EH (cell line): ENCODE measurements at regions not wholly inside any gene's neighbourhood (a gene's known extent, or its start where the extent isn't known, plus 50 kb on each side); places are given as distances from the start of the nearest gene placed in this dataset.
"Not testable (repeated sequence)": the region's sequence is repeated elsewhere in the genome, so short reads cannot be mapped to it uniquely, and the experiment has no call there.

Experiments
- DNase-seq: peaks from one replicate; pipeline ENCODE4 v3.0.0-alpha.2; 2015; ENCODE audit warnings: low read depth

DNA sequence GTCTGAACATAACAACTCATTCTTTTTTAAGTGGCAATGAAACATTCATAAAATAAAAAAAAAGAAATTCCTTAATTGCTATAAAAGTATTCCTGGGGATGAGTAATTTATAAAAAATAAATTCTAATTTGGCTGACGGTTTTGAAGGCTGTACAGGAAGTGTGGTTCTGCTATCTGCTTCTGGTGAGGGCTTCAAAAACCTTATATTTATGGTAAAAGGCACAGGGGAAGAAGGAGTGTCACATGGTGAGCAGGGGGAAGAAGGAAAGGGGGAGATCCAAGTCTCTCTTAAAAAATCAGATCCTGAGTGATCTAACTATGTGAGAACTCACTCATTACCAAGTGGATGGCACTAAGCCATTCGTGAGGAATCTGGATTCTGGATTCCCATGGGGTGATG, 539.0 kb downstream of the GOLGA6L6 start:
- DNase-seq = not testable (repeated sequence)

DNA sequence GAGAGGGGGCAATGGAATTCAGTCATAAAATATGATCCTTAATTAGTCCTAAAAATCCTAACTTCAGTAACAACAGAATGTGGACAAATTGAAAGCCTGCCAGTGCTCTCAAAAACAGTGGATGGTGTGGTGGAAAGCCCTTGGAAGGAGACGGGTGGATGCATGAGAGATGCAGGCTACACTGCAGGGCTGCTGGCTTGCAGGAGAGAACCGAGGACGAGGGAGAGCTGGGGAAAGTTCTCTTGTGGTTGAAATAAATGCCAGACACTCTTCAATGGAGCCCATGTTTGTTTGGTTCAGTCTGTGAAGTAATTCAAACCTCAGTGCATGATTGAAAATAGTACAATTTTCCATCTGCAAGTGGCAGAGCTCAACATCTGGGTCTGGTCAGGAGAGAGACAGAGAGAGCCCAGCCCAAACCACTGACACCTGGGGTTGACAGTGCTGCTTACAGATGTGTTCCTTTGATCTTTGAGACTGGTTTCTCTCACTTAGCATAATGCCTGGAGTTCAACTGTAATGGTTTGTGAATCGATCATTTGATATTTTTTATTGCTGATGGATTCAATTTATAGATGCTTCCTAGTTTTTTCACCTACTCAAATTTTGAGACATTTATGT, 544.9 kb downstream of the GOLGA6L6 start:
- not testable (repeated sequence) for DNase-seq

DNA sequence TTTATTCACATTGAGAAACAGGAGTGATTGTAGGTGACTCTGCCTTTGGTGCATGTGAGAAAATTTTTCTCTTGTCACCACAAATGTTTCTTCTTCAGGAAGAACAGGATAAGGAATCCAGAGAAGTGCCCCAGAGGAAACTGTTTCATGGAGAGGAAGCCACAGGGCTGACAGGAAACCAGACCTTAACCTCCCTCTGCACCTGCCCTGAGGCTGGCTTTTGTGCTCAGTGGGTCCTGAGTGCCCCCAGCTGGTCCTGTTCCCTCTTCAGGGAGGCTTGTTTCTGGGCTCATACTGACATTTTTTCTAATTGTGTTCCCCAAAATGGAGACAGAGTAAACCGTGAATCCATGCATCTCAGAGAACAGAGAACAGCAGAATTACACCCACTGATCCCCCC, 546.3 kb downstream of the GOLGA6L6 start:
- DNase-seq = not testable (repeated sequence)

DNA sequence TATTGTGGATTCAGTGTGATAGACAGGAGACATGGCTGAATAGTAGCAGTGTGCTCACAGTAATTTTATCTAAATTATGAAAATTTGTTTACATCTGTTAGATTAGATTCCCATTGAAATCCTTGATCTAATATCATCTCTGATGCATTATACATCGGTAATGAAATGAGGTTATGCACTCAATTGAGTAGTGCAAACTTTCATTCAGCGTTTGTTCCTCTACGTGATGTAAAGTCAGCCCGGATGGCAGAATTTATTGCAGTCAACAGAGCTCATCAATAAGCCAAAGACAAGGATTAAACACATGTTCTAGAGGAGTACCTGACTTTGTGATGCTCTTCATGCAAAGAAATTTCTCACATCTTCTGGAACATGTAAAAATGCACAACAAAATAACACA, 549.2 kb downstream of the GOLGA6L6 start:
- no peak for DNase-seq

DNA sequence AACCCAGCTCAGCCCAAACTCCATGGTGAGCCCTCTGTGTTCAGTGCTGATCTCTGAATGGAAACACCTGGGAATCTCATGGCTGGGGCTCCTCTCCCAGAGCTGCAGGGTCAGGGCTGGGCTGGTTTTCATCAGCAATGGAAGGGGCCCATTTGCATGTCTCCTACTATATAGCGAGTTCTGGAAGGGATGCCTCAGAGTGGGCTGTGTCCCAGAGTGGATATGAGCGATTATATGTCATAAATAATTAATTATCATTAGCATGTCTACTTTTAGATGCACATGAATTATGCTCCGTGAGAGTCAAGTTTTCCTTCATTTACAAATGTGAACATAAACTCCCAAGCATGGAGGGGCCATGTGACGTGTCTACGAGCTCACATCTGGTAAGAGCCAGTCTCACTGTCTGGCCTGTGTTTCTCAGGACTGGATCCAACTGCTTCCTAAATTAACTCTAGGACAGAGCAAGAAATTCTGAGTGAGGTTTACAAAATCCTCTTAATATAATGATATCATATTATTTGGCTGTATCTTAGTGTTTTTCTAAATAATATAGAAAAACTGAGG, 553.4 kb downstream of the GOLGA6L6 start:
- DNase-seq = no peak

DNA sequence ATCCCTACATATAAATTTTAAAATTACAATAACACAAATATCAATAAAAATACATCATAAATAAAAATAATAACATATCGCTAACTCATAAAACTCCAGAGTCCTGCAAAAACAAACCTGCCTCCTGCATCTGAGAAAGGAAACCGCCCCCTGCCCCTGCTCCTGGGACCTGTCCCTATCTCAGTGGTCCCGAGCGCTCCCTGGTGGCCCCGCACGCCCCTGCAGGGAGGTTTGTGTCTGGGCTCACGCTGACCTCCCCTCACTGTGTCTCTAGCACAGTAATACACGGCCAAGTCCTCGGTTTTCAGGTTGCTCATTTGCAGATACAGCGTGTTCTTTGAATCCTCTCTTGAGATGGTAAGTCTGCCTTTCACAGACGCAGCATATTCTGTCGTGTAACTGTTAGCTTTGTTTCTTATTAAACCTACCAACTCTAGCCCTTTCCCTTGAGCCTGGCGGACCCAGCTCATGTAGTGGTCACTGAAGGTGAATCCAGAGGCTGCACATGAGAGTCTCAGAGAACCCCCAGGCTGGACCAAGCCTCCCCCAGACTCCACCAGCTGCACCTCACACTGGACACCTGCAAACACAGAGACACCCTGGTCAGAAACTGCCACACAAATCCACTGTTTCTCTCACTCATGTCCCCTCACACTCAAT, 554.1 kb downstream of the GOLGA6L6 start:
- DNase-seq = no peak

DNA sequence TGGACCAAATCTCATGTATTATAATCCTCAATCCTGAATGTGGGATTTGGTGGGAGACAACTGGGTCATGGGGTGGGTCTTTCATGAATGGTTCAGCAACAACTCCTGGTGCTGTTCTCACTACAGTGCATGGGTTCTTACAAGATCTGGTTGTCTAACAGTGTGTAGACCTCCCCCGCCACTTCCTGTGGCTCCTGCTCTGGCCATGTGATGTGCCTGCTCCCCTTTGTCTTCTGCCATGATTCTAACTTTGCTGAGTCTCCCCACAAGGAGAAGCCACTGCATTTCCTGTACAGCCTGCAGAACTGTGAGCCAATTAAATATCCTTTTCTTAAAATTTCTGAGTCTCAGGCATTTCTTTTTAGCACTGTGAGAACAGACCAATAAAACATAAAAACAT, 557.5 kb downstream of the GOLGA6L6 start:
- no peak for DNase-seq

DNA sequence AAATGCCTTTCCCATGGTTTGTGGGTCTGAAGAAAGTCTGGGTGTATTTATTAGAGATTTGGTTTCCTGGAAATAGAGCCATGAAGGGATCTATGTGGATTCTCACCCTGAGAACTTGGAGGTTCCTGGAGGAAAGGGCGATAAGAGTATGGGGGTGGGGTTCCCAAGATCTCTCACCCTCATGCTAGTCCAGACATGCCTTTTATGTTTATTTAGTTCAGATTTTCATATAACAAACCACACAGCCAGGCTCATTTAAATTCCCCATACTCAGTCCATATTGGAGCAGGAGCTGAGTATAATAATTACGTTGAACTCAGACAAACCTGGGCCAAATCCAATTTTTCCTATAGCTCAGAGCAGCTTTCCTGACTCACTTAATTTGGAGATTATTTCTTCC, 566.6 kb downstream of the GOLGA6L6 start:
- DNase-seq = no peak

DNA sequence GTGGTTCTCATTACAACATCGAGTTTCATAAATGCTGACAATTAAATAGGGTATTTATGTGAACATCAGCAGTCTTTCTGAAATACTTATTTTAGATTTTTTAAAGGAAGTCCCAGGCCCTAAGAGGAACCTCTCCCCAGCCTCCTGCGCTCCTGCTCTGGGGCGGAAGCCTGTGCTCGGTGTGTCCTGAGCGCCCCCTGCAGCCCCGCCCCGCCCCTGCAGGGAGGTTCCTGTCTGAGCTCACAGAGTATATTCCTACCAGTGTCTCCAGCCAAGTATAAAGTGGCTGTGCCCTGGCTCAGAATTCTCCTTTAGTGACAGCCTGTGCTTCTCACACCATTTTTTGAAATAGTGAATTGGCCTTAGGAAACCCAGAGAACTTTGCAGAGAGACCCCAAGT, 567.9 kb downstream of the GOLGA6L6 start:
- no peak for DNase-seq

DNA sequence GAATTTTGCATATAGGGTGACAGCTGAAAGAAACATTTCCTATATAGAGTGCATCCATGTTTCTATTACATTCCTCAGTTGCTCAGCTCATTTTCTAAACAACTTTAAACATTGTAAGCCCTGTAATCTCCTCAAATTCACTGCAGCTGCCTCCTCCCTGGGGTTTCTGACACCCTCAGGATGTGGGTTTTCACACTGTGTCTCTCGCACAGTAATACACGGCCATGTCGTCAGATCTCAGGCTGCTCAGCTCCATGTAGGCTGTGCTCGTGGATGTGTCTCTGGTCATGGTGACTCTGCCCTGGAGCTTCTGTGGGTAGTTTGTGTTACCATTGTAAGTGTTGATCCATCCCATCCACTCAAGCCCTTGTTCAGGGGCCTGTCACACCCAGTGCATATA, 569.0 kb downstream of the GOLGA6L6 start:
- not testable (repeated sequence) for DNase-seq

DNA sequence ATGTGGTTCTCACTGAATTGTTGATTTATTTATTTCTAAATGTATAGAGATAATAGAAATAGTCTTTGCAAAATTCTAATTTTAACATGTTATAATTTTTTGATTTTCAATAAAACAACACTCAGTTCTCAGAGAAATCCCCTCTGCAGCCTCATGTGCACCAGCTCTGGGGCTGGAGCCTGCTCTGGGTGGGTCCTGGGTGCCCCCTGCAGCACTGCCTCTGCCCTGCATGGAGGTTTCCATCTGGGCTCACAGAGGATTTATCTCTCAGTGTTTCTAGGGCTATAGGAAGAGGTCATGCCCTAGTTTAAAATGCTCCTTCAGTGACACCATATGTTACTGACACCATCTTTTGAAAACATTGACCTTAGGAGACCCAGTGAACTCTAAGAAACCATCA, 576.0 kb downstream of the GOLGA6L6 start:
- DNase-seq = not testable (repeated sequence)

DNA sequence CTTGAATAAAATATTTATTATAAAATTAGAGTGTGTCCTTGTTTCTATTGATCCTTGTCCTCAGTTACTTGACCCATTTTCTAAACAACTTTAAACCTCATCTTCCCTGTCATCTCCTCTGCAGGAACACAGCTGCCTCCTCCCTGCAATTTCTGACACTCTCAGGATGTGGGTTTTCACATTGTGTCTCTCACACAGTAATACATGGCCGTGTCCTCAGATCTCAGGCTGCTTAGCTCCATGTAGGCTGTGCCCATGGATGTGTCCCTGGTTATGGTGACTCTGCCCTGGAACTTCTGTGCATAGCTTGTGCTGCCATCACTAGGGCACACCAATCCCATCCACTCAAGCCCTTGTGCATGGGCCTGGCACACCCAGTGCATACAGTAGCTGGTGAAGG, 577.1 kb downstream of the GOLGA6L6 start:
- DNase-seq = not testable (repeated sequence)

DNA sequence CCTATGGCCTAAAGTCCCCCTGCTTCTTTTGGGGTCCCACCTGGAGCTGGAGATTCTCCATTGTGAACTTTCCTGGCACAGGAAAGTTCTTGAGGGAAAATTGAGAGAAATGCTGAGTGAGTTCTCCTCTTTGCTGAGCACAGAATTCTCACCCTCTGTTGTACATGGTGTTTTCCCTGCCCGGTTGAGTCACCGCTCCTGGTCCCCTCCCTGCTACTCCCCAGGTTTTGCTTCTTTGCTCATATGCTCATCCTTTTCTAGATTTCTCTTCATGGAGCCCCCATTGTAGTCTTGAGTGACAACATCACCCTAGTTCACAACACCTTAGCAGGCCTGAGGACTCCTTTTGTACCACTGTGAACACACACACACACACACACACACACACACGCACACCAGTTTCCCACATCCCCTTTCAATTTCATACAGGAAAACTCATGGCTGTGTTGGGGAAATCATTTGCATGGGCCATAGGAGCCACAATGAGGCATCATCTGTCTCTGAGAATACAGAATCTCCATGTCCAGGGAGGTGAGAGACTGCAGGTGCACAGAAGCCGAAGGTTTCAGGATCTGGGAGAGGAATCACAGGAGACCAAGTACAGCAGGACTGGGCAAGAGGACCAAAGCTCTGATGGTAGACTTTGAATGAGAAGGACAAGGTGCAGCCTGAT, 585.3 kb downstream of the GOLGA6L6 start:
- no peak for DNase-seq

DNA sequence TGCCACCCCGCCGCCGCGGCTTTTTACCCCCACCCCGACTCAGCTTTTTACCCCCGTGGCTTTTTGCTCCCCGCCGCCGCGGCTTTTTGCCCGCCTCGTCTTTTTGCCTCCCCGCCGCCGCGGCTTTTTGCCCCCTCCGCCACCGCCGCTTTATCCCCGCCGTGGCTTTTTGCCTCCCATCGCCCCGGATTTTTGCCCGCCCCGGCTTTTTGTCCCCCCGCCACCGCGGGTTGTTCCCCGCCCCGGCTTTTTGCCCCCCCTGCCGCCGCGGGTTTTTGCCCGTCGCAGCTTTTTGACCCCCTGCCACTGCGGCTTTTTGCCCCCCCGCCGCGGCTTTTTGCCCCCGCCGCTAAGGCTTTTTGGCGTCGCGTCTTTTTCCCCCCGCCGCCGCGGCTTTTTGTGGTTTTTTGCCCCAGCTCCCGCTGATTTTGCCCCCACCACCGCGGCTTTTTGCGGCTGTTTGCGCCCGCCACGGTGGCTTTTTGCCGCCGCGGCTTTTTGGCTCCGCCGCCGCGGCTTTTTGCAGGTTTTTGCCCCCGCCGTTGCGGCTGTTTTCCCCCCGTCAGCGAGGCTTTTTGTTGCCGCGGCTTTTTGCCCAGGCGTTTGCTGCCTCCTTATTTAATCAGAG, 597.2 kb downstream of the GOLGA6L6 start:
- no peak for DNase-seq

DNA sequence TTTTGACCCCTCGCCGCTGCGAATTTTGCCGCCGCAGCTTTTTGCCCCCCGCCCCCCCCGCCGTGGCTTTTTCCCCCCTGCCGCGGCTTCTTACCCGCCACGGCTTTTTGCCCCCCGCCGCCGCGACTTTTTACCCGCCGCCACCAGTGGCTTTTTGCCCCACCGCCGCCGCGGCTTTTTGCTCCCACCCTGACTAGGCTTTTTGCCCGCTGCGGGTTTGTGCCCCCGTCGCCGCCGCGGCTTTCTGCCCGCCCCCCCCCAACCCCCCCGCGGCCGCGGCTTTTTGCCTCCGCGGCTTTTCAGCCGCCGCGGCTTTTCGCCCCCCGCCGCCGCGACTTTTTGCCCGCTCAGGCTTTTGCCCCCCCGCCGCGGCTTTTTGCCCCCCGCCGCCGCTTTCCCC, 598.1 kb downstream of the GOLGA6L6 start:
- no peak for DNase-seq

DNA sequence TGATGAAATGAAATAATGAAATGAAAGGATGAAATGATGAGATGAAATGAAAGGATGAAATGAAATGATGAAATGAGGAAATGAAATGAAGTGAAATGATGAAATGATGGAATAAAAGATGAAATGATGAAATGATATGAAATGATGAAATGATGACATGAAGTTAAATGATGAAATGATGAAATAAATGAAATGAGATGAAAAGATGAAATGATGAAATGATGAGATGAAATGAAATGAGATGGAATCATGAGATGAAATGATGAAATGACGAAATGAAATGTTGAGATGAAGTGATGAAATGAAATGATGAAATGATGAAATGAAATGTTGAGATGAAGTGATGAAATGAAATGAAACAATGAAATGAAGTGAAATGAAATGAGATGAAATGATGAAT, 638.3 kb downstream of the GOLGA6L6 start:
- DNase-seq = not testable (repeated sequence)

DNA sequence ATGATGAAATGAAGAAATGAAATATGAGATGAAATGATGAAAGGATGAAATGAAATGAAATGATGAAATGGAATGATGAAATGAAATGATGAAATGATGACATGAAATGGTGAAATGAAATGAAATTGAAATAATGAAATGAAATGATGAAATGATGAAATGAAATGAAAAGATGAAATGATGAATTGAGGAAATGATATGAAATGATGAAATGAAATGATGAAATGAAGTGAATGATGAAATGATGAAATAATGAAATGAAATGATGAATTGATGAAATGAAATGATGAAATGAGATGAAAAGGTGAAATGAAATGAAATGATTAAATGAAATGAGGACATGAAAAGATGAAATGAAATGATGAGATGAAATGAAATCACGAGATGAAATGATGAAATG, 639.2 kb downstream of the GOLGA6L6 start:
- not testable (repeated sequence) for DNase-seq

DNA sequence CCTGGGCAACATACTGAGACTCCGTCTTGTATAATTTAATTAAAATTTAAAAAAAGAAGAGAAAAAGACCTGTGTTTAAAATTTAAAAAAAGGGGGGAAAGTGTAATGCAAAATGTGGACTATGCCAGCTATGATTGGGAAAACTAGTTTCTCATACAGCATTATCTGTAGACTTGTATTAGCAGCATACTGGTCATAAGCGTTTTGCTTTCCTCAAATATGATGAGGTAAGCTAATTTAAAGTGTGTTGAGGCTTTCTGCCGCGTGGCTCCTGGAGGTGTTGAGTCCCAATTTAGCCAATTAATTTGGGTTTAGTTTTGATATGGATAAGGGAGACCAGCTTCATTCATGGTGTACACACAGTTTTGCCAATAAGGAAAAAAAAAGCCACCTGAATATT, 640.2 kb downstream of the GOLGA6L6 start:
- not testable (repeated sequence) for DNase-seq

DNA sequence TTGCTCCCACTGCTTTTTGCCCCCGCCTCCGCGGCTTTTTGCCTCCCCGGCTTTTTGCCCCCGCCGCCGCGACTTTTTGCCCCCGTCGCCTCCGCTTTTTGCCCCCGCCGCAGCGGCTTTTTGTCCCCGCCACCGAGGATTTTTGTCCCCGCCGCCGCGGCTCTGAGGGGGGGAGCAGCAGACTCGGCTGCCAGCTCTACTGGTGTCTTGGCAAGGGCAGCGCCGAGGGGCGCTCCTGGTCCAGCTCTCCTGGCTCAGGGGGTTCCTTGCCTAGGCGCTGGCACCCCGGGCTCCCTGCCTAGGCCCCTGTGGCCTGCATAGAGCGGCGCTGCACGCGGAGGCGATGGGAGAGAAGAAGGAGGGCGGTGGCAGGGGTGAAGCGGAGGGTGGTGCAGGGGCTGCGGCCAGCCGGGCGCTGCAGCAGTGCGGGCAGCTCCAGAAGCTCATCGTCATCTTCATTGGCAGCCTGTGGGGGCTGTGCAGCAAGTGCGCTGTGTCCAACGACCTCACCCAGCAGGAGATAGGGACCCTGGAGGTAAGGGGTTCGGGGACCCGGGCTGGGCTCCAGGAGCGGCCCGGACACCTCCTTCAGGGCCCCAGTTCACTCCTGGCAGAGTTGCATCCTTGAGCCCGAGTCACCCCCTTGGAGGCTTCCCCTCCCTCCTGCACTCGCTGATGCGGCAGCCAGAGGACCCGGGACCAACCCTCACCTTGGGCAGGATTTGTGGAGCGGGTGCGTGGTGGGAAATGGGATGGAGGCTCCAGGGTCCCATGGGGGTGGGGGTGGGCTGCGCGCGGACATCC, 642.4 kb downstream of the GOLGA6L6 start:
- DNase-seq = no peak

DNA sequence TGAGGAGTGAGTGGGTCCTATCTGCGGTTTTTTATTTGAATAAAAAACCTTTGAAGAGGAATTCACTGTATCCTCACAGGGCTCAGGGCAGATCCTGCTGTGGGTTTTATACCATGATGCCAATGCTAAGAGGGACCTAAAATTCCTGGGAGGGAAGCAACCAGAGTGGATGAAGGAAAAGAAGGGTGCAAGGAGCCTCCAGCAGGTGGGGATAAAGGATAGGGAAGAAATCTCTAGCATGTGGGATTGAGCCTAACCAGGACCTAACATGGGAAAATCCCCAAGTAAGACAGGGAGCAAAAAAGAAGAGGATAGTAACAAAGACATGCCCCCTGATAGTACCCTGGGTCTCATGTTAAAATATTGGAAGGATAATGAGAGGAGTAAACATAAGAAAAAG, 652.8 kb downstream of the GOLGA6L6 start:
- not testable (repeated sequence) for DNase-seq

DNA sequence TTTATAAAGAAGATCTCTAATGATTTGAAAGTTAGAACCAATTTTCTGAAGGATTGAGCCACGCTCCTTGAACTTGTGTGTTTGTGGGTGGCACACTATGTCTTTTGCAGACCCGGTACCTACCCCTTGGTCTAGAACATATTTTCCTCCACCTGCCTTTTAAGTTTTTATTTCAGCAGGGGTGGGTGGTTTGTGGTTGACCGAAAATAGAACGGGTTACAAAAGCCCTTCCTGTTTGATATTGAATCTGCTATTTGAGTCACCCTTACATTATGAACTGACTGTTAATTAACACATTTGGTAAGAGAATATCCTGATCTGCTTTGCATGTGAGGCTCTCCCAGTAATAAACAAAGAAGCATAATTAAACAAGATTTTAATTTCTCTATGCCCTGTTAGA, 697.5 kb downstream of the GOLGA6L6 start:
- DNase-seq = not testable (repeated sequence)
